GM18508 (cell line): ENCODE measurements at regions not wholly inside any gene's neighbourhood (a gene's known extent, or its start where the extent isn't known, plus 50 kb on each side); places are given as distances from the start of the nearest gene placed in this dataset.

ENCODE experiments used
- ATAC-seq: cut with Tn5 transposase; IDR thresholded peaks from one replicate; pipeline ENCODE4 v1.9.1; 2021; ENCODE audit warnings: moderate number of reproducible peaks; ENCODE audit not compliant: insufficient read depth, unreplicated experiment

GRCh38 chr13:109870274-109870673 is 83.9 kb upstream of the IRS2 start:
- no peak for ATAC-seq

GRCh38 chr13:109869312-109870237 is 83.2 kb upstream of the IRS2 start:
- ATAC-seq: no peak

- ATAC-seq: no peak
Measured at GRCh38 chr13:109868578-109869311, 82.4 kb upstream of the IRS2 start.

DNA sequence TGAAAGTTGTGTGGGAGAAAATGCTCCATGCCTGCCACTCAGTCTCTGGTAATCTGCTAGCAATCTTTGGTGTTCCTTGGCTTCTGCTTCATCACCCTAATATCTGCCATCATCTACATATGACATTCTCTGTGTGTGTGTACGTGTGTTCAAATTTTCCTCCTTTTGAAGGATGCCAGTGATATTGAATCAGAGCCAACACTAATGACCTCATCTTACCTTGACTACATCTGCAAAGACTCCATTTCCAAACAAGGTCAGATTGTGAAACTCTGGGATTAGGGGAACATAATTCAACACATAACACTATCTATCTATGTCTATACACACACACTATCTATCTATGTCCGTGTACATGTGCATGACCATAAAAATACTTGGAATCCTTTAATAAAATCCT is 81.4 kb upstream of the IRS2 start:
- no peak for ATAC-seq

DNA sequence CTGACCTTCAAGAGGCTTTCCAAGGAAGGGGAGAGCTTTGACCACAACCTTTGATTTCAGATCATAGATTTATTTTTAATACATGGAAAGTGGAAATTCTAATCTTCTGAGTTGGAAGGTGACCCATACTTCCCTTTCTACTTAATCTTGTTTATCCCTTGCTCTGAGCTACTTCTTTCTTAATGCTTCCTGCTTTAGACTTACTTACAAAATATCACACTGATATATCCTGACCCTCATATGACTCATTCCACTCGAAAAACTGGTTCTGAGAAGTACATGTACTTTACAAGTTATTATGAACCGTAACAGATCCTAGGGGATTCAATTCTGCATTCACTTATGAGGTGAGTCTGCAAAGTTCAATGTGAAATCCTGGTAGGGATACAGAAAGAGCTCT is 76.2 kb upstream of the IRS2 start:
- no peak for ATAC-seq

- no peak for ATAC-seq
Measured at GRCh38 chr13:109859898-109860297, 73.5 kb upstream of the IRS2 start.

- no peak for ATAC-seq
Measured at GRCh38 chr13:109859216-109859835, 72.9 kb upstream of the IRS2 start.

DNA sequence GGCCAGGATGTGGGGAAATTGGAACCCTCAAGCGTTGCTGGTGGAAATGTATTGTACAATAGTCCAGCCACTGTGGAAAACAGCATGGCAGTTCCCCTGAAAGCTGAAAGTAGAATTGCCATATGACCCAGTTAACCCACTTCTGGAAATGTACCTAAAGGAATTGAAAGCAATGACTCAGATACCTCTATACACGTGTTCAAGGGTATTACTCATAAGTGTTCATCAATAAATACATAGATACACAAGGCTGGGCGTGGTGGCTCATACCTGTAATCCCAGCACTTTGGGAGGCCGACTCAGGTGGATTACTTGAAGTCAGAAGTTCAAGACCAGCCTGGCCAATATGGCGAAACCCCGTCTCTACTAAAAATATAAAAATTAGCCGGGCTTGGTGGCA is 71.9 kb upstream of the IRS2 start:
- no peak for ATAC-seq

GRCh38 chr13:109857803-109858202 is 71.4 kb upstream of the IRS2 start:
- ATAC-seq: no peak

- ATAC-seq: no peak
Measured at GRCh38 chr13:109857325-109857724, 70.9 kb upstream of the IRS2 start.

DNA sequence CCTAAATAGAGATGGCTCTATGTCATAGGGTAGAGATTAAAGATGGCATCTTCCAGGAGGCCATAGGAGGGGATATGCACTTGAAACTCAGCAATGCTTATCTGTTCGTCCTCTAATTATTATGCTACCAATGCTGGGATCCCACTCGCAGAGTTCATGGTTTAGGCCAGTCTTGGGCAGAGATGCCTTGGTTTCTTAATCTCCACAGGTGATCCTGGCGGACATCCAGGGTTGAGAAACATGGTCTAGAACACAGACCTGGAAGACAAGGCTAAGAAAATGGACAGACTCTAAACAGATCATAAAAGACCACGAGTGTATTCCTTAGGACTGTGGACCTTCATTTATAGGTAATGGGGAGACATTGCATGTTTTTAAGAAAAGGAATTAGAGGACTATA is 70.0 kb upstream of the IRS2 start:
- no peak for ATAC-seq

DNA sequence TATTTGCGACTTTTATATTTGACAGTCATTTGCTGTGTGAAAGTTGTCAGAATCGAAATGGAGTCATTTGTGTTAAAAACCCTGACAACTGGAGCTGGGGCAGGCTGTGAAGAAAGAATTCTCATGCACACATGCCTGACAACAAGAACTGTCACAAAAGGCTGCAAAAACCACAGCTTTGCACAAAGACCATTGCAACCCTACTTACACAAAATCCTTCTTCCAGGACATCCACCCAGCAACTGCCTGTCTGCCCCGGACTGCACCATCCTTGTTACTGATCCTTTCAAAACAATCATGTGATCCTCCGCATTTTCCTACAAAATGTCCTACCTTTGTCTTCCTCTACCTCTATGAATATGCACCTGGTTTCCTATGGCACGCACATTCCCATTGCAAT is 66.8 kb upstream of the IRS2 start:
- no peak for ATAC-seq

GRCh38 chr13:109846185-109846584 is 59.8 kb upstream of the IRS2 start:
- no peak for ATAC-seq

DNA sequence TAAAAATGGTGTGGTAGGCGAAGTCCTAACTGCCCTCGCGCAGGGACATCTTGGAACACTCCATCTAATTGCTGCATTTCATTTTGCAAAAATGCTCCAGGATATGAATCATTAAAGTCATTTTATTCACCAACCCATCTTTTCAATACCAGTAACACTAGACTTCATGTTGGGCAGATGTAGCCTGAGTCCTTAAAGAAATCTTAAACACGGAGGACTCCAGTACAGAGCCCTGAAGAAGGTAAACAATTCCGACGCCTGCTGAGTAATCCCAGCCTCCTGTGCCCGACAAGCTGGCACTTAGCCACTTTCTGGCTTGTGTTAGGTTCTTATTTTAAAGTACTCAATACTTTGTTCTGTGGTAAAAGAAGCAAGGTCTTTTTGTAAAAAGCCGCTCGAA is 58.0 kb upstream of the IRS2 start:
- ATAC-seq: no peak

GRCh38 chr13:109843695-109844094 is 57.3 kb upstream of the IRS2 start:
- ATAC-seq: no peak

DNA sequence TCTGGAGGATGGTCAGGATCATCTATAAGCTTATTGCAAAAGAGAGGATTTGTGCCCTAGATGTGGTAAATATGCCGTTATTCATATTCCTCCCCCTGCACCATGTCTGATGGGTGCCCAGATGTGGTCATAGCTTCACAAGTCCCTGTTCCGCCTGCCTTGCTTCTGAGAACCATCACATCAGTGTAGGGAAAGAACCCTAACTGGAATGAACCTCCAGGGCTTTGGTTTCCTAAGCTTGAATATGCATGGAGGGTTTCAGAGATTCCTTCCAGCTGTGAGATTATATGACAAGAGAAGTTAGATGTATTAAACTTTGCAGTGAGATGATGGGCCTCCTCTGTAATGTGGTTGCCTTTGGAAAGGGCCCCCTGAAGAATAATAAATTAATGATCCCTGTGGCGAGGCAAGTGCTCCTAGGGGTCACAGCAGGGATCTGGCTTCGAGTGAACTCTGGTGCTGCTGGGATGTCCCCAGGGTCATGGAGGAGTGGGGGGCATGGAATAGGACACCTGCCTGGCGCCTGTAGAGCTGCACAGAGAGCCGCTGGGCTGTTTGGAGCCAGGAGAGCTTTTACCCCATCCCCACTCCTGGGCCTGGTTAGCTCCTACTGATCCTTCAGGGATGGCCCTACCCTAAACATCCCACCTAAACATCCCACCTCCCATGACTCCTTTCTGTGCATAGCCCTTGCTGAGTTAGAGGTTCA is 56.0 kb upstream of the IRS2 start:
- ATAC-seq: no peak

DNA sequence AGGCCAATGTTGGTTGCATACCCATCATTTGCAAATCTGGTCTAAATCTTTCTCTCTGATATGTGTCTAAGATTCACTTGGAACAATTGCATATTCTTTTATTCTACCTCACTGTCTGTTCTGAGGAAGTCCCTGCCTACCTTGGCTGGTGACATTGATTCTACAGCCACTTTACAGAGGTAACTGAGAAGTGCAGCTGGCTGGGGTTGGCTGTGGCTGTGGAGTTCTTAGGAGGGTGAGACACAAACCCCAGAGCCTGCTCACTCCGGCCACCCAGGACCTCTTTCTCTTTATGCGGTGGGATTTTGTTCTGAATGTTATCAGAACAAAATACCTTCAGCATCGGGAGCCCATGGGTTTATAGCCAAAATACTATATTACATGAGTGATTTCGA is 54.5 kb upstream of the IRS2 start:
- no peak for ATAC-seq

- ATAC-seq: no peak
Measured at GRCh38 chr13:109840201-109840892, 54.0 kb upstream of the IRS2 start.

DNA sequence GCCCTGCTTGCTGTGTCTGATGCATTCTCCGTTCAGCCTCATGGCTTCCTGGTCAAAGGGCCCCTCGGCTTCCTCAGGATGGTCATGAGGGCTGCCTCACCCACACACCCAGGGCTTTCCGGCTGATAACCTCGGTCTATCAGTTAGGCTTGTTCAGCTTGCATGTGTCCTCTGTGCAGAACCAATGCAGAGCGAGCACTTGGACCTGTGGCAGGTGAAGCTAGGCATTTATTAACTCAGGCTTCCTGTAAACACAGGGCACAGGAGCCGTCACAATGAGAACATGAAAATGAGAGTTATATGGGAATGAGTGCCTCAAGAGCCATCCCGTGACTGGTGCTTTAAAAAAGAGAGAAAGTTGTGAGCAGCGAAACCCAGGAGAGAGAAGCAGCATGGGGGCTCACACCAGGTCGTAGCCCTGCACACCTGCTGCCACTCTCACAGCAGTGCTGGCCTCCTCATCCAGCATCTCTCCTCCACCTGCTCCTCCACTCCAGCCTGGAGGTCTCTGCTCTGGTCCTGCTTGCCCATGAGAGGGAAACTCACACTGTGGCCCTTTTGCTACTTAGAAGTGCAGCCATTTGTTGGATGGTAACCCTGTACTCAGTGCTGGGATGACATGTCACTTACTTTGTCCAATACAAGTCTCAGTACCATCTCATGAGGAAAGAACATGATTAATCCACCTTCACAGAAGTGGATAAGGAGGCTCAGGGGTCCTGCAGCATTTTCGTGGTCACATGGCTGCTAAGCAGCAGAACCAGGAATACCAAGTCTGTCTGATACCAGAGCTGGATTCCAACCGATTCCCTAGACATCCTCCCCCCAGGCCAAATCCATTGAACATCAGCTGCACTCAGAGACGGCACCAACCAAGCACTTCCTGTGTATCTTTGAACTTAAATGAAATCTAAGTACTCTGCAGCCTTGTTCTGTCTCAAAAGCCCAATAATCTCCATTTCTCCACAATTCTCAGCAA is 50.5 kb upstream of the IRS2 start:
- ATAC-seq: peak; percentile 89
